HG02852 (cell line): ENCODE measurements at regions not wholly inside any gene's neighbourhood (a gene's known extent, or its start where the extent isn't known, plus 50 kb on each side); places are given as distances from the start of the nearest gene placed in this dataset.

Source experiments
- ATAC-seq: cut with Tn5 transposase; IDR thresholded peaks from one replicate; pipeline ENCODE4 v1.9.1; 2021; ENCODE audit warnings: mild to moderate bottlenecking, moderate library complexity; ENCODE audit not compliant: unreplicated experiment

DNA sequence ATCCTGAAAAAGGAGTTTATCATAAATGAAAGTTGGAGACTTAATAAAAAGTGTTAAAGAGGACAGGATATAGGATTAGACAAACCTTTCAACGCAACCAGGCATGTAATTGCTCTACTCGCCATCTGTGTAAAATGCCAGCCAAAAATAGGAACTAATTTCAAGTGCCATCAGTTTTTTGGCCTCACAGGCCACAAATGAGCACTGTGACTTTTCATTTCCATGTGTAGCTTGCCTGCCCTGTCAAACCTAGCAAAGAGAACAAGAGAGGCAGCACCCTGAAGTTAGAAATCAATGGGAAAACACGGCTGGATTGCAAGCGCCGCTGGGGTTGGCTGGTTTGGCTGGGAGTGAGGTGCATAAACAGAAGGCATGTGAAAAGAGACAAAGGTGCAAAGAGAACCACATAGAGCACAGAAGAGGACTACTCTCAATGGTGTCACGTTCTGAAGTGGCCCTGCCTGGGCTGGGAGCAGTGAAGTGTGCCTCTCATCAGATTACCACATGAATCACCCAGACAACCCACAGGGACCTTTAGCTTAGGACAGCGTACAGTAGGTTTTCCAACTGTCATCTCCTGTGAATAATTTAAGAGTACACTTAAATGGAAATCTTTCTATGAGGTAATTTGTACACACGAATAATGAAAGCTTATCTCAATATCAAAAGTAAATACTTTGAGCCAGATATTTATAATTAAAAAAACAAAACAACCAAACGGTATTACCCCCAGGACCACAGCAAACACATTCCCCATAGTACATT lies 78.0 kb upstream of the NHSL1 start:
- no peak for ATAC-seq

DNA sequence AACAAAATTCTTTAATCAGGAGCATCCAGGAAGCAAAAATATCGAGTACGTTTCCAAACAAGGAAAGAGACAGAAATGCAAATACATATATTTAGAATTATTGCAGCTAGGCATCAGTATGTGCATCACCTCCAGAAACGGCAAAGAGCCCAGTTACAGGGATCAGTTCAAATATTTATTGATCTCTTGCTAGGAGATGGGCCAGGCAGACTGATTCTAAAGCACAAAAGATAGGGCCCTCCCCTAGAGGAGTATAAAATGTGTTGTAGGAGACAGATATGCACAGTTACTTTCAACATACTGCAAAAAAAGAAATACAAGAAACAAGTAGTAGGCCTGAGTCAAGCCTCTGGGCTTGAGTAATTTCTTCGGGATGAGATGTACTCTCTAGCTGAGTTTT lies 80.7 kb upstream of the NHSL1 start:
- ATAC-seq, result no peak

DNA sequence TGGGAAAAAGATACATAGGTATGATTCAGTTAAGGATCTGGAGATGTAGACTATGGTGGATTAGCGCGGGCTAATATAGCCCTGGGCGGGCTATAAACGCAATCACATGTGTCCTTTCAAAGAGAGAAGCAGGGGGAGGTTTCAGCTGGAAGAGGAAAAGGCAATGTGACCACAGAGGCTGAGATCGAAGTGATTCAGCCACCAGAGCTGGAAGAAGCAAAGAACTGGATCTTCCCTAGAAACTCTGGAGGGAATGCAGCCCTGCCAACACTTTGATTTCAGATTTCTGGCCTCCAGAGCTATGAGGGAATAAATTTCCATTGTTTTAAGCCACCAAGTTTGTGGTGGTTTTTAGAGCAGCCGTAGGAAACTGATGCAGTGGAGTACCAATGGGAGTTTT lies 81.5 kb upstream of the NHSL1 start:
- ATAC-seq, result no peak

DNA sequence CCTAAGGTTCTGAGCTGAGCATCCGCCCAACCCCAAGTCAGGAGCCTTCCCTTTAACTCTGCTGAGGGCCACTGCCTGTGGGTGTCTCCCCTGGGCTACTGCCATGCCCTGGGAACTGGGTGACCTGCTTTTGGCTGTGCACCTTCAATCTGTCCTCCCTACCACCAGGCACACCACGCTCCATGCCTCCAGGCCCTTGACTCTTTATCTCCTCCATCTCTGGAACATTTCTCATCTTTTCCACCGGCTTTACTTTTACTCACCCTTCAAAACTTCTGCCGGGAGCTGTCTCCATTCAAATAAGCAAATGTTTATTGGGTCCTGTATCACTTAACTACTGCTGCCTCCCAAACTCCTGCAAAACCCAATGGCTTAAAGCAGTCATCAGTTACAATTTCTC lies 83.3 kb upstream of the NHSL1 start:
- ATAC-seq, result no peak

DNA sequence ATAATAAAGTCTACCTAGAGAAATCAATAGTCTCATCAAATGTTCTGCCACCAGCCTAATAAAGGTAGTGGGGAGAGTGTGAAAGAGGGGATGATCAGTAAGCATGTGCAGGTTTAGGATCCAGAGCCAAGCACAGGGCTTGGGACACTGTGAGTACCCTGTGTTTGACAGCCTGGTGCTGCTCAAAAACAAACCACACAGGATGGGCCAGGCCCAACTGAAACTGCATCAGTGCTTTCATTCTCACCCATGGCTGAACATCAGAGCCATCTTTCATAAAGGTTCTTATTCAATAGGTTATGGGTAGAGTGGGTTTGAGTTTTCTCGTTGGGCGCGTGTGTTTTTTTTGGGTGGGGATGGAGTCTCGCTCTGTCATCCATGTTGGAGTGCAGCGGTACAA lies 87.3 kb upstream of the NHSL1 start:
- ATAC-seq, result no peak

DNA sequence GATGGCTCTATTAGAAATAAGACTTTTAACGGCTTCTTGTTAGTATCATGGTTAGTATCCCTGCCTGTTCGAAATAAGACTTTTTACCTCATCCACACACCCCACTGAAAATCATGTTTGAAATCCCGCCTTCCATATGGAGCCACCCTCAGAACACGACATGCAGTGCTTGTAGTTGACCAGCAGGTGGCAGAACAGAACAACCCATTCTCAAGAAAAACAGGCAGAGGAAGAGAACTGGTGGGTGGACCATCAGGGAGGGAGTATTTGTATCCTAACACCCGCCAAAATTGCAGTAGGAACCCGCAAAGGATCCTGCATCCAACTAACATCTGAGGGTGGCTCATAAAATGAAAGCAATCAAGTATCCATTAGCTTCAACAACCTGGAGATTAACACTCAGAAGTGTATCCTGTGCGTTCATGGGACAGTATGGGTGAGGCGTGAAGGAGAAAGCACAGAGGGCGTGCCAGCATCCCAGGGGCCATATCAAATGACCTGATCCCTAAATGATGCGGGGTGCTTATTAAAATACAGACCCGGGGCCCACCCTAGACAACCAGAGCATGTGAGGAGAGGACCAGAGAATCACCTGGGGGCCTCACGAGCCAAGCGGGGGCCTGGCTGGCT lies 89.6 kb upstream of the NHSL1 start:
- peak; percentile 39 for ATAC-seq

DNA sequence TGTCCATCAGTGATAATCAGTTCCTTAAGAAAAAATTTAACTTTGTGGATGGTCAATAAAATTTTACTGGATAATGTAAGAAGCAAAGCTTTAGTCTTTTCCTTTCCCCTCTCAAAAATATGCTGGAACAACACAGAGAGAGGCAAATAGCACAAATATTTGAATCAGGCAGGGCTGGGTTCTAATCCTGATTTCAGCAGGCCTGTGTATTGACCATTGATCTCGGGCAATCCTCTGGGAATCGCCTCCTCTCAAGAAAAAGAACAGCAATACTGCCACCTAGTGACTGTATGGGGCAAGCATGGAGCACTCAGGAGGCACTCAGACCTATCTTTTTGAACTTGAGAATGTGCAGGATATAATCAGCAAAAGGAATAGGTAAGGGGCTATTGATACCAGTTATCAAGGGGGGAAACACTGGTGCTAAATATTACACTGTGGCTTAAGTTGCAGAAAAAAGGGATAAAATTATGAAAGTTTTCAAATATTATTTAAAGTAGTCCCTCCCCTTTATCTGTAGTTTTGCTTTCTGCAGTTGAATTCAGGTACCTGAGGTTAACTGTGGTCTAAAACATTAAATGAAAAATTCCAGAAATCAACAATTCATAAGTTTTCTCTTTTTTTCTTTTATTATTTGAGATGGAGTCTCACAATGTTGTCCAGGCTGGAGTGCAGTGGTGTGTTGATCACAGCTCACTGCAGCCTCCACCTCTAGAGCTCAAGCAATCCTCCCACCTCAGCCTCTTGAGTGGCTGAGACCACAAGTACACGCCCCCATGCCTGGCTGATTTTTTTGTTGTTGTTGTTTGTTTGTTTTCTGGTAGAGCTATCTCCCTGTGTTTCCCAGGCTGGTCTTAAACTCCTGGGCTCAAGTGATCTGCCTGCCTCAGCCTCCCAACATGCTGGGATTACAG lies 91.8 kb upstream of the NHSL1 start:
- ATAC-seq, result peak; percentile 32

DNA sequence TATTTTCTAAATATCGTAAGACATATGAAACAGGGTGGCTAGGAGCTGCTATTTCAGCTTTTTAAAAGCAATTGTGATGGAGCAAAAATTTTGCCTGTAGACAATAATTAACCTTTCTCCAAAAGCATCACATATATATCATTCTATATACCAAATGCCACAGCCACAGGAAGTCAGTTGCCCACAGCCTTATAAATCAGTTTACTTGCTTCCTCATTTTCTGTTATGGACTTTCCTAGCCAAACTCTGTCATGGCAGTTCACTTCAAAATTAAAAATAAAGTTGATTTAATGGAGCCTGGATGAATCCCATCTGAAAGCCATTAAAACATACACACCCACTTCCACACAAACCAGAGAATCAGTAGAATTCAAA lies 93.4 kb upstream of the NHSL1 start:
- ATAC-seq, result peak; percentile 47

DNA sequence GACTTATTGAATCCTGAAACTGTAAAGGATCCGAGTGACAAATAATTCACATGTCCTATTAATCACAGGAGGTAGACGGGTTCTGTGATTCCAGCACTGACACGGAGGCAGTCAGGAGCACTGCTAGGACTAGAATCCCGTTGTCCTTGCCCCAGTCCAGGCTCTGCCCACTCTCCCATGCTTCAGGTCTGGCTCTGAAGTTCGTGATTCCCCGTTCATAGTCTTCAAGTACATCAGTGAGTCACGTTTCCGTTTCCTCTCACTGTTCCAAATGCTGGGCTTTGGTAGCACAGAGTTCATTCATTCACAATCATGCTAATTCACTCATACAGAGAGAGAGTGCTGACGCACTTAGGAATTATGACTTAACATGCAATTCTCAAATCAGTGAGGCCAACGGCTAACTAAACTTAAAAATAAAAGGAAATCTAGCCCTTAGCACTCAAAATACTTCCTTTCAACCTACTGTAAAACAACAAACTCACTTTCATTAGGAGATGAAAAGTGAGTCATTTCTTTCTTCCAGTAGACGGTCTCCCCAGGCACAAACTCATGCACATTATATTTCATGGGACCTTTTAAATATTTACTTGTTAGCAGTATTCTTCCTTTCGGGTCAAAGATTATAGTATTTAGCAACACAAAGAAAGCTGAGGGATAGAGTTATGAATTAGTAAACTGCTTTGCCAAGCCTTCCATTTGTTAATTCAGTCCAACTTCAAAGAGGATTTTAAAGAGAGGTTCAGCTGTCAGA lies 94.0 kb upstream of the NHSL1 start:
- peak; percentile 74 for ATAC-seq

DNA sequence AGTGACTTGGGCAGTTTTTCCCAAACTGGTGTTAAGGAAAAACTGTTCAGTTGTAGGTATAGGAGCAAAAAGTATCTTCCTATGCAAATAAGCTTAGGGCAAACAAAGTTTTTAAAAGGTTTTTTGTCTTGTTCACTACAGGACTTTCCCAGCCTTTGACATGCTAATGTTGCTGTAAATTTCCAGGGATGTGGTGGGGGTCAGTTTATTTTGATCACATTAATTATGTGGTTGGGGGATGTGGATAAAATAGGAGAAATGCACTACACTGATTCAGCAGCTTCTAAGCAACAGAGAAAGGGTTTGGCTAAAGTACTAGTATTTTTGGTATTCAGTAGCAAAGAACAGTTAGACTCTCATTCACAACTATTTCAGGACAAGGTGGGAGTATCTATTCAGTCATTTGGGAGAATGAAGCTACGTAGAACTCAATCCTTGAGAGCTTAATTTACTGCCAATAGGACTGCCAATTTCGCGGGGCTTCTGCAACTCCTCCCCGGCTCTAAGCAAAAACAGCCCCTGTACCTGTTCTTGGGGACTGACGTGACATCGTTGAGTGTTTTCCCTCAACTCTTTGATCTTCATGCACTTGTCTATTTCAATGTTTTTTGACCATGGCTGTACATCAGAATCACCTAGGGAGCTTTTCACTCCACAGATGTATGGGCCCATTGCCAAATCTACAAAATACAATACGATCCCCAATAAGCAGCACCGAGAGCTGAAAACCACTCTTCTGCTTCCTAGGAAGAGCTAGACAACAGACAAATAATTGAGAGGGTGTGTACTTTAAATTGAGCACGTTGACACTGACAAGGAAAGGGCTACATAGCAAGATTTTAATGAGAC lies 94.8 kb upstream of the NHSL1 start:
- no peak for ATAC-seq

DNA sequence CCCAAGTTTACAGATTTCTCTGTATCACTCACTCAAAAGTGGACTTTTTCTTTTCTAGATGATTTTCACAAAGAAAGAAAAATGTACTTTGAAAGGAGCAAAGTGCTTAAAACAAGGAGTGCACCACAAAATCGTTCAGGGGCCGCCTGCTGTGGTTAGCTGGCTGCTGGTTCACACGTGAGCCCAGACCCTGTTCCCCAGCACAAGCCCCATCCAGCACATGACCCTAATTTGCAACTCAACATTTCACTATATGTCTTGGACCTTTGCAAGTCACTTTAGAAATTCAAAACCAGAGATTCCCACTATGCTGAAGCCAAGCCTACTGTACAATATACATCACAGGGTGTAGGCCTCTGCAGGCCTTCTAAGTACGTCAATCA lies 95.5 kb upstream of the NHSL1 start:
- no peak for ATAC-seq

DNA sequence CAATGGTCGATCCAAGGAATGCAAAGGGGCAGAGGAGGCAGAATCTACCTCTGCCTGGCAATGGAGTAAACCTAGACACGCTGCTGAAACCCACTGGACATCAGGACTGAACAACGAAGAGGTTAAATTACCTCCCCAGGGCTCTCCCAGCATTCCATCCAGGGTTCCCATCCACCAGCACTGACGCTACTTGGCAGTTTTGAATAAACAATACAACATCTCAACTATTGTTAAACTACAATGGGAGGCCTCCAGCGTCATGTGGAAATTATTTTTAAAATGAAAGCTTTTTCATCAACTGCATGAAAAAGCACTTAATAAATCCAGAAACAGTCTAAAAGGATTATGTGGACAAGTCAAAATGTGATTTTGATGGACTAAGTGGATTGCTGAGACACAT lies 96.8 kb upstream of the NHSL1 start:
- ATAC-seq, result no peak

DNA sequence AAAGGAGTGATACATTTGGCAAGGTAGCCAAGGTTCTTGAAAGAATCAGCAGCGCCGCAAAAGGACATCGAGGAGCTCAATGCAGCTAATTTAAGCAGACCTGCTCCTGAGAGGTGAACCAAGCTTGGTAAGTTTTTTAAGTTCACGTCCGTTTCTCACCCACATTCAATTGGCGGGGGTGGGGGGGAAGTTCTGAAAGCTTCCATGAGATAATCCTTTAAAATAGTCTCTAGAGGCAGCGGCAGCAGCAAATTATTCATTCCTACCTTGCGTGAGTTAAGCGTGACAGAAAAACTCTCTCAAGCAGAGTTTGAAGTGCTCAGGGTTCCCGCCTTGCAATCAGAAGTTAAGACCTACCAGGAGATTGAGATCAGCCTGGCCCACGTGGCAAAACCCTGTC lies 97.3 kb upstream of the NHSL1 start:
- ATAC-seq, result no peak

DNA sequence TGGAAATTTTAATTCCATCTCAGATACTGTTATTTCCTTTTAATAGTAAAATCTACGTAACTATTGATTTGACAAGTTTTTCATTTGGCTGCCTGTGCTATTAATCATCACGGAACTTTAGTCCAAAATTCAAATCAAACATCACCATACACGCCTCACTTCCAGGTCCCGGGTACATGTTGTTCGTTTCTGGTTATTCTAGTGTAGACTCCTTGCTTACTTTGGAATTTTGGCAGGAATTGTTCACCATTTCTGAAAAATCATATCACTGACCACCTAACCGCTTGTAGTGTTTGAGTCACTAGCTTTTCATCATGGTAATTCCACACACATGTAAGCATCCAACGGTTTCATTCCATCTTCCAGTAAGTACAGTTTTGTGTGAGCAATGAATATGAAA lies 98.0 kb upstream of the NHSL1 start:
- no peak for ATAC-seq

DNA sequence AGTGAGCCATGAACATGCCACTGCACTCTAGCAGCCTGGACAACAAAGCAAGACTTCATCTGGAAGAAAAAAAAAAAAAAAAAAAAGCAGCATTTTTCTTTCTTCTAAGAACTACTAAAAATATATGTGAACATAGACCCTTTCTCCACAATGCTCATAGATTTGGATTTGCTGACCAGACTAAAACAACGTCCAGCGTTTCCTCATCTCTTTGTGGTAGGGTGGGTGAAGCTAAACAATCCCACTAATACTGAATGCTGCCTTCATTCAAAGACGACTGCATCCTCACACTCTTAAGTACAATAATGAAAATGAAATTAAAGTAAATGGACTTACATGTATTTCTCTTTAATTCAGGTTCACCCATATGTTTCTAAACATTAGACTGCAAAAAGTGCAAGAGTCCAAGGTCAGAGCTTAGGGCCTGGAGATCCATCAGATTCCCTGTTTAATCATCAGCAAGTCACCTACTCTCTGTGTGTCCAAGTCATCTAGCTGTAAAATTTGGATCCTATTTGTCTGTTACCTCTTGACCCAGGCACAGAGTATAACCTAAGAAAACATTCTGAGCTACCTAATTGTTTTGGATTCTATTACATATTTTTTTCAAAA lies 99.4 kb upstream of the NHSL1 start:
- ATAC-seq, result no peak

DNA sequence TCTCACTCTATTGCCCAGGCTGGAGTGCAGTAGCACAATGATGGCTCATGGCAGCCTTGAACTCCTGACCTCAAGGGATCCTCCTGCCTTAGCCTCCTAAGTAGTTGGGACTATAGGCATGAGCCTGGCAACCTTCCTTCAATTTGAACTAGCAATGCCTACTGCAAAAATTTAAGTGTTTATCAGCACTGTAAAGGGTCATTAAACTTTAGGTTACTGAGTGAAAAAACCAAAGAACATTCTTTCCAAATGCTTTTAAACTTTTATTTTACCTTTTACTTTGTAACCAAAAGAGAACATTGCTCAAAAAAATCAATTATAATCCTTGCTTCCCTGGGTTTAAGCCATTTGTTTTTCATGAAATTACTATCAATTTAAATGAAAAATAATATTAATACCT lies 101.0 kb upstream of the NHSL1 start:
- no peak for ATAC-seq

DNA sequence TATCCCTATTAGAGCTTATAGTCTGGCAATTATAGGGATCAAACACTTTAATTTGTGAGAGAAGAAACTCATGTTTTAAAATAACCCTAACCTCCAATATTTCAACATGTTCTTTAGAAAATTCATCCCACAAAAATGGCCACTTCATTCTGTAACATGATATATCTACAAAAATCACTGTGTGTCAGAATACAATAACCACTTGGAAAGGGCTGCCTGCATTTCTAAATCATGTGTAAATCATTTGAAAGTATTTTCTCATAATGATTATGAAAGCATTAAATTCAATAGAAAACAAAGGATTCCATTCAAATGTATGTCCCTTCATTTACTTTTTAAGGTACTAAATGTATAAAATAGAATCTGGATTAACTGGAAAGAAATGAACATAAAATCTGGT lies 101.4 kb upstream of the NHSL1 start:
- ATAC-seq, result no peak

DNA sequence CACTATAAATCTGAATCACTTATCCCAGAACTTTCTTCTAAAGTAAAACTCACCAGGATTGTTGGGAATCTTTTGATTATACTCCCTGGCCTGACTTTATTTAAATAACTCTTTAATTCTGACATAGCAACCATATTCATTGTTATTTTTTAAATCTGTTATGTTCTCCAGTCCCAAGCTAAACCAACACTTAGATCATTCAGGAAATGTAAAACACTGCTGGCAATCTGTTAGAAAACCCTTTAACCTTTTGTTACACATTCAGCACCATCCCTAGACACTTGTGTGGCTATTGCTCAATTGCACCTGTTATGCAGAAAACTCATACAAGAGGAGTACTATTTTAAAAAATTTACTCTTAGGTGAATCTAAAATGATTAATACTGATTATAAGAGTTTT lies 101.8 kb upstream of the NHSL1 start:
- ATAC-seq, result no peak

DNA sequence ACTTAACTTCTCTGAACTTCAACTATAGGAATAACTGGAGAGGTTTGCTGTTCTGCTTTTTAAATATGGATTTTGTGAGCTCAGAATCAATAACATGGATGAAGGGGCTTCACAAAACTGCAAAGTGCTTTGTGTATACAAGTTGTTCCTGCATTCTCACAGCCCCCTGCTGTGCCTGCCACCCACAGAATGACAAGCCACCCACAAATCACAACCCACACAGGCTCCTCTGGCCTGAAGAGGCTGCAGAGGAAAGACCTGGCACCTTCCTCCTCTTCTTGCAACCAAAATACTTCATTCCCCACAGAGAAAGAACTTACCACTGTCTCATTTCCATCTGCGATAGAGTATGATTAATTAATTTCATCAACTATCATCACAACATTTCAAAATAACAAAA lies 106.7 kb upstream of the NHSL1 start:
- ATAC-seq, result no peak
